HCT116 (cell line): ENCODE measurements at regions not wholly inside any gene's neighbourhood (a gene's known extent, or its start where the extent isn't known, plus 50 kb on each side); places are given as distances from the start of the nearest gene placed in this dataset.

Experiments used
- ATAC-seq: fragments of 200-7000 bp; cut with Tn5 transposase; 2 replicates; pipeline ENCODE4 v1.9.1; 2020; ENCODE audit warnings: mild to moderate bottlenecking, moderate library complexity
- BruUV-seq: library from RNA; stranded (reverse); fragments of 400-500 nt; replicated peaks from 2 replicates; lab custom pipeline; 2021; lab: Mats Ljungman, UMichigan
- CTCF ChIA-PET: fragments of 300-600 bp; sonication (Branson Sonifier 250); formaldehyde crosslinking; loops from one replicate; lab custom pipeline; 2021; ENCODE audit warnings: antibody characterized with exemption; lab: Charles Lee
- POLR2A ChIA-PET: fragments of 300-600, 350-600 bp; sonication (Branson Sonifier 250); formaldehyde crosslinking; loops from one replicate; lab custom pipeline; 2021; ENCODE audit warnings: antibody characterized with exemption; lab: Charles Lee
- RAD21 ChIA-PET, 2 experiments: fragments of 300-600 bp; sonication (Branson Sonifier 250); formaldehyde crosslinking; loops; one replicate each; lab custom pipeline; 2023; ENCODE audit warnings: low total read pairs in 2 of 2; ENCODE audit not compliant: uncharacterized antibody in 2 of 2, unreplicated experiment in 2 of 2, low non-redundant PET in 1 of 2; lab: Charles Lee
- DNase-seq: peaks from one replicate; pipeline ENCODE4 v3.0.0-alpha.2; 2010; ENCODE audit warnings: low read depth, low spot score
- H2AFZ ChIP-seq: fragments of 200-600 bp; shearing (Covaris generic), sonication (generic); 2 replicates; pipeline ENCODE4 v1.6.1; 2017; ENCODE audit warnings: low read depth, mixed run types, mixed read lengths, antibody characterized with exemption, low read length; ENCODE audit not compliant: poor library complexity, severe bottlenecking
- H3K27ac ChIP-seq: 2 replicates; pipeline ENCODE4 v1.5.1; 2012; ENCODE audit warnings: low read depth, low read length
- H3K27me3 ChIP-seq: fragments of 200-600 bp; sonication (generic); 2 replicates; pipeline ENCODE4 v1.6.1; 2016; ENCODE audit warnings: mixed run types, low read length, mixed read lengths; ENCODE audit not compliant: insufficient read depth
- H3K36me3 ChIP-seq, 2 experiments: fragments of 200-500 bp in 1 of 2; fragments of 200-600 bp in 1 of 2; sonication (Bioruptor generic) in 1 of 2; sonication (generic) in 1 of 2; 2 replicates each; pipeline versions ENCODE4 v1.5.1 to v1.6.1; 2014 to 2016; ENCODE audit warnings: low read length in 2 of 2, inconsistent platforms in 1 of 2, mixed read lengths in 1 of 2, mixed run types in 1 of 2; ENCODE audit not compliant: insufficient read depth in 2 of 2, control insufficient read depth in 1 of 2
- H3K4me1 ChIP-seq, 2 experiments: fragments of 200-600 bp in 1 of 2; sonication (generic) in 1 of 2; 2 replicates each; pipeline versions ENCODE4 v1.5.1 to v1.6.1; 2012 to 2017; ENCODE audit warnings: low read length in 2 of 2, inconsistent platforms in 1 of 2, mild to moderate bottlenecking in 1 of 2, mixed read lengths in 1 of 2, mixed run types in 1 of 2, moderate library complexity in 1 of 2; ENCODE audit not compliant: insufficient read depth in 2 of 2, control insufficient read depth in 1 of 2
- H3K4me2 ChIP-seq: fragments of 200-600 bp; sonication (generic); 2 replicates; pipeline ENCODE4 v1.6.1; 2017; ENCODE audit warnings: mixed run types, low read length, mixed read lengths
- H3K4me3 ChIP-seq, 2 experiments: fragments of 200-600 bp in 1 of 2; sonication (generic) in 1 of 2; replicated peaks in 1 of 2; 2 replicates each; pipeline ENCODE4 v1.5.1; 2011 to 2016; ENCODE audit warnings: low read length in 2 of 2, control low read depth in 1 of 2, low read depth in 1 of 2, mild to moderate bottlenecking in 1 of 2, mixed read lengths in 1 of 2, mixed run types in 1 of 2
- H3K79me2 ChIP-seq: fragments of 200-600 bp; sonication (generic); 2 replicates; pipeline ENCODE4 v1.6.1; 2017; ENCODE audit warnings: mild to moderate bottlenecking, mixed run types, low read length, moderate library complexity, mixed read lengths; ENCODE audit not compliant: insufficient read depth
- H3K9ac ChIP-seq: fragments of 200-600 bp; sonication (generic); 2 replicates; pipeline ENCODE4 v1.6.1; 2016; ENCODE audit warnings: low read length, mixed read lengths
- H3K9me2 ChIP-seq: fragments of 200-600 bp; sonication (generic), shearing (Covaris generic); 2 replicates; pipeline ENCODE4 v1.6.1; 2017; ENCODE audit warnings: mixed run types, mild to moderate bottlenecking, moderate library complexity; ENCODE audit not compliant: insufficient read depth
- H3K9me3 ChIP-seq, 2 experiments: fragments of 200-500 bp in 1 of 2; fragments of 200-600 bp in 1 of 2; sonication (Bioruptor generic) in 1 of 2; sonication (generic) in 1 of 2; 2 replicates each; pipeline ENCODE4 v1.6.1; 2014 to 2017; ENCODE audit warnings: low read length in 2 of 2, mixed read lengths in 2 of 2, inconsistent platforms in 1 of 2, low read depth in 1 of 2, mild to moderate bottlenecking in 1 of 2, mixed run types in 1 of 2, moderate library complexity in 1 of 2; ENCODE audit not compliant: control insufficient read depth in 1 of 2, insufficient read depth in 1 of 2
- H4K20me1 ChIP-seq: fragments of 200-600 bp; sonication (generic), shearing (Covaris generic); 2 replicates; pipeline ENCODE4 v1.6.1; 2017; ENCODE audit warnings: mixed run types, mild to moderate bottlenecking, moderate library complexity; ENCODE audit not compliant: insufficient read depth
- CBX3 ChIP-seq: IDR thresholded peaks from 2 replicates; pipeline ENCODE4 v1.6.1; 2012; ENCODE audit warnings: low read depth
- JUND ChIP-seq: IDR thresholded peaks from 2 replicates; pipeline ENCODE4 v1.6.1; 2012
- POLR2A ChIP-seq: IDR thresholded peaks from 2 replicates; pipeline ENCODE4 v1.7.0; 2011; ENCODE audit warnings: borderline replicate concordance; ENCODE audit not compliant: insufficient read depth, insufficient read length; ENCODE audit errors: extremely low read depth
- POLR2AphosphoS5 ChIP-seq: IDR thresholded peaks from 2 replicates; pipeline ENCODE4 v1.6.1; 2011; ENCODE audit warnings: mild to moderate bottlenecking, low read depth, low read length, moderate library complexity
- SRF ChIP-seq: IDR thresholded peaks from 2 replicates; pipeline ENCODE4 v1.6.1; 2012; ENCODE audit warnings: low read depth
- TCF7L2 ChIP-seq: IDR thresholded peaks from 2 replicates; pipeline ENCODE4 v1.7.0; 2011; ENCODE audit warnings: borderline replicate concordance, inconsistent platforms; ENCODE audit not compliant: insufficient read depth, insufficient read length; ENCODE audit errors: extremely low read depth
- intact Hi-C: fragments of 100-400 bp; cut with micrococcal nuclease; formaldehyde crosslinking; loops from 2 replicates; pipeline ENCODE4 v1.10.0; 2022
- TF ChIP-seq, protein P1 (sequence below): IDR thresholded peaks from 2 replicates; pipeline ENCODE4 v1.6.1; 2012
- TF ChIP-seq, protein P2 (sequence below), 3 experiments: fragments of 200-600 bp in 1 of 3; sonication (generic) in 1 of 3; IDR thresholded peaks in 2 of 3; conservative IDR thresholded peaks in 1 of 3; 2 replicates each; pipeline ENCODE4 v1.5.1; 2012 to 2017; ENCODE audit warnings: low read depth in 2 of 3, low read length in 2 of 3, antibody characterized with exemption in 1 of 3, borderline replicate concordance in 1 of 3, control low read depth in 1 of 3, mild to moderate bottlenecking in 1 of 3, mixed read lengths in 1 of 3, mixed run types in 1 of 3, moderate library complexity in 1 of 3; ENCODE audit not compliant: insufficient read depth in 1 of 3

DNA sequence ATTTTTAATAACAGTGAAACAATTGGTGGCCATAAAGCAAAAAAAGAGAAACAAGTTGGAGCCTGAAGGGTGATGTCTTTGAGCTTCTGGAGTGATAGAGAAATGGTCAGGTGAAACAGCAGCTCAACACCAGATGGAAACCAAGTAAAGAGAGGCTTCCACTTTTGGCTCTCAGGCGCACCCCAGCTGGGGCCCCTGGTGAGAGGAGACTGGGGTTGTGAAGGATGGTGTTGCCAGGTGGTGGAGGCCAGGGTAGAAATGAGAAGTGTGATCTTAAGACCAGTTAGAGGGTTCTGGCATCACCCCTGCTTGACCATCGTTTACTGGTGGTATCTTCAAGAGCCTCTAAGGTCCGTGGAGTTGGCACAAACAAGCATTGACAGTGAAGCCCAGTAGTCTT lies 126.0 kb upstream of the AKIRIN2 start:
- intact Hi-C loops, result no loop called here
- H3K9ac ChIP-seq, result no peak overlapping the region
- RAD21 ChIA-PET, result no interaction called here
- POLR2A ChIA-PET, result no interaction called here
- H3K4me1 ChIP-seq, result no peaks in the 10 kb centered on the region
- H3K27me3 ChIP-seq, result no peaks in the 10 kb centered on the region
- no peak overlapping the region for H3K27ac ChIP-seq
- H3K4me3 ChIP-seq, result no peak overlapping the region
- TF ChIP-seq, protein P1, sequence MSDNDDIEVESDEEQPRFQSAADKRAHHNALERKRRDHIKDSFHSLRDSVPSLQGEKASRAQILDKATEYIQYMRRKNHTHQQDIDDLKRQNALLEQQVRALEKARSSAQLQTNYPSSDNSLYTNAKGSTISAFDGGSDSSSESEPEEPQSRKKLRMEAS, result no peak
- CTCF ChIA-PET, result no interaction called here
- BruUV-seq, result no TSS peak
- H2AFZ ChIP-seq, result no peak overlapping the region
- no peaks in the 10 kb centered on the region for H3K9me3 ChIP-seq
- no peaks in the 10 kb centered on the region for H3K36me3 ChIP-seq
- H3K4me2 ChIP-seq, result no peak overlapping the region
- no peaks in the 10 kb centered on the region for H4K20me1 ChIP-seq
- DNase-seq (no peak), ATAC-seq (no peak)
- no peaks in the 10 kb centered on the region for H3K79me2 ChIP-seq
- no peaks in the 10 kb centered on the region for H3K9me2 ChIP-seq

DNA sequence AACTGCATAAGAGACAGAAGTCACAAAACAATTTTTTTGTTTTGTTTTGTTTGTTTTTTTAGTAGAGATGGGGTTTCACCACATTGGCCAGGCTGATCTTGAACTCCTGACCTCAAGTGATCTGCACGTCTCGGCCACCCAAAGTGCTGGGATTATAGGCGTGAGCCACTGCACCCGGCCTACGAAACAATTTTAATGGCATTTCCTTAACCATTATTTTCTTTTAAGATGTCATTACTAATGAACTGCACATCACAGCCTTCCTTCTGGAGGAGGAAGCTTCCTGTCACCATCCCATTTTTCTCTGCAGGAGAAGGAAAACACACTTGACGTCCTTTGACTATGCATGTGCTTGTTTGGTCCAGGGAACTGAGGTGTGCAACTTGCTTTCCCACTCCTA lies 125.3 kb upstream of the AKIRIN2 start:
- TF ChIP-seq JUND, result no peak
- TF ChIP-seq CBX3, result no peak
- TF ChIP-seq TCF7L2, result no peak
- TF ChIP-seq, protein P2, sequence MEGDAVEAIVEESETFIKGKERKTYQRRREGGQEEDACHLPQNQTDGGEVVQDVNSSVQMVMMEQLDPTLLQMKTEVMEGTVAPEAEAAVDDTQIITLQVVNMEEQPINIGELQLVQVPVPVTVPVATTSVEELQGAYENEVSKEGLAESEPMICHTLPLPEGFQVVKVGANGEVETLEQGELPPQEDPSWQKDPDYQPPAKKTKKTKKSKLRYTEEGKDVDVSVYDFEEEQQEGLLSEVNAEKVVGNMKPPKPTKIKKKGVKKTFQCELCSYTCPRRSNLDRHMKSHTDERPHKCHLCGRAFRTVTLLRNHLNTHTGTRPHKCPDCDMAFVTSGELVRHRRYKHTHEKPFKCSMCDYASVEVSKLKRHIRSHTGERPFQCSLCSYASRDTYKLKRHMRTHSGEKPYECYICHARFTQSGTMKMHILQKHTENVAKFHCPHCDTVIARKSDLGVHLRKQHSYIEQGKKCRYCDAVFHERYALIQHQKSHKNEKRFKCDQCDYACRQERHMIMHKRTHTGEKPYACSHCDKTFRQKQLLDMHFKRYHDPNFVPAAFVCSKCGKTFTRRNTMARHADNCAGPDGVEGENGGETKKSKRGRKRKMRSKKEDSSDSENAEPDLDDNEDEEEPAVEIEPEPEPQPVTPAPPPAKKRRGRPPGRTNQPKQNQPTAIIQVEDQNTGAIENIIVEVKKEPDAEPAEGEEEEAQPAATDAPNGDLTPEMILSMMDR (IDR thresholded peaks at IDR 0.05 in 2 of 3, conservative IDR thresholded peaks at IDR 0.05 in 1 of 3; ENCODE audit: borderline replicate concordance in 1 of 3, insufficient read depth in 1 of 3, low read depth in 2 of 3, low read length in 2 of 3), result no peak
- no peak for TF ChIP-seq POLR2AphosphoS5
- TF ChIP-seq SRF, result no peak
- TF ChIP-seq POLR2A, result no peak
- H3K4me2 ChIP-seq, result no peak overlapping the region
- no peaks in the 10 kb centered on the region for H4K20me1 ChIP-seq
- DNase-seq, result no peak
- ChIA-PET CTCF (no interaction called here), POLR2A (no interaction called here), RAD21 (no interaction called here)
- no peaks in the 10 kb centered on the region for H3K9me2 ChIP-seq
- H3K9ac ChIP-seq, result no peak overlapping the region
- no peaks in the 10 kb centered on the region for H3K27me3 ChIP-seq
- no peaks in the 10 kb centered on the region for H3K79me2 ChIP-seq
- H3K4me3 ChIP-seq, result no peak overlapping the region
- ATAC-seq, result no peak
- H3K36me3 ChIP-seq, result no peaks in the 10 kb centered on the region
- intact Hi-C loops, result no loop called here
- H3K9me3 ChIP-seq, result no peaks in the 10 kb centered on the region
- H2AFZ ChIP-seq, result no peak overlapping the region
- H3K4me1 ChIP-seq, result no peaks in the 10 kb centered on the region
- BruUV-seq, result no TSS peak
- H3K27ac ChIP-seq, result no peak overlapping the region
